Coronary artery (tissue), 2 donors: ENCODE measurements at regions not wholly inside any gene's neighbourhood (a gene's known extent, or its start where the extent isn't known, plus 50 kb on each side); places are given as distances from the start of the nearest gene placed in this dataset.

Experiments used
- DNase-seq: peaks from one replicate; pipeline ENCODE4 v3.0.0-alpha.2; 2017; ENCODE audit warnings: low spot score
- H3K27ac ChIP-seq, 2 donors: fragments of 200-600 bp; sonication (generic); one replicate each; pipeline ENCODE4 v1.5.1; 2016 to 2019
- H3K4me3 ChIP-seq: fragments of 200-600 bp; sonication (generic); 2 replicates; pipeline ENCODE4 v1.5.1; 2016; ENCODE audit warnings: mild to moderate bottlenecking, moderate library complexity
- TF ChIP-seq, protein P1 (sequence below): fragments of 200-600 bp; sonication (generic); IDR thresholded peaks from one replicate; pipeline ENCODE4 v1.5.1; 2019; ENCODE audit warnings: antibody characterized with exemption

DNA sequence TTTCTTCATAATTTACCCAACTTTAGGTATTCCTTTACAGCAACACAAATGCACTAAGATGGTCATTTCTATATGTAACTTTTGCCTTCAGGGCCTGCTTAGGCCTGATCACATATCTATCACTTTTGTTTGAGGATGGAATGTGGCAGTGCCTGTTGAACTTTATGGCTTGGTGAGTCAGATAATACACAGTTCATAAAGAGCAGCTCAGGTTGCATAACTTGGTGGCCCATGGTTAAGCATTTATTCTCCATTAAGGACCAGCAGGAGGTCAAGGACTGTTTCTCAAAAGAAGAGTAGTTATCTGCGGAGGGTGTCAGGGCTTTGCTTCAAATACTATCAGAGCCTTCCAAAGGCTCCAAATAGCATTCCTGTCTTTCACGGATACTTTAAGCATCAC lies 124.1 kb upstream of the PDHA2 start:
- DNase-seq = no peak
- Histone ChIP-seq H3K27ac (no peak overlapping the region), H3K4me3 (no peak overlapping the region)
- TF ChIP-seq, protein P1, sequence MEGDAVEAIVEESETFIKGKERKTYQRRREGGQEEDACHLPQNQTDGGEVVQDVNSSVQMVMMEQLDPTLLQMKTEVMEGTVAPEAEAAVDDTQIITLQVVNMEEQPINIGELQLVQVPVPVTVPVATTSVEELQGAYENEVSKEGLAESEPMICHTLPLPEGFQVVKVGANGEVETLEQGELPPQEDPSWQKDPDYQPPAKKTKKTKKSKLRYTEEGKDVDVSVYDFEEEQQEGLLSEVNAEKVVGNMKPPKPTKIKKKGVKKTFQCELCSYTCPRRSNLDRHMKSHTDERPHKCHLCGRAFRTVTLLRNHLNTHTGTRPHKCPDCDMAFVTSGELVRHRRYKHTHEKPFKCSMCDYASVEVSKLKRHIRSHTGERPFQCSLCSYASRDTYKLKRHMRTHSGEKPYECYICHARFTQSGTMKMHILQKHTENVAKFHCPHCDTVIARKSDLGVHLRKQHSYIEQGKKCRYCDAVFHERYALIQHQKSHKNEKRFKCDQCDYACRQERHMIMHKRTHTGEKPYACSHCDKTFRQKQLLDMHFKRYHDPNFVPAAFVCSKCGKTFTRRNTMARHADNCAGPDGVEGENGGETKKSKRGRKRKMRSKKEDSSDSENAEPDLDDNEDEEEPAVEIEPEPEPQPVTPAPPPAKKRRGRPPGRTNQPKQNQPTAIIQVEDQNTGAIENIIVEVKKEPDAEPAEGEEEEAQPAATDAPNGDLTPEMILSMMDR = no peak

DNA sequence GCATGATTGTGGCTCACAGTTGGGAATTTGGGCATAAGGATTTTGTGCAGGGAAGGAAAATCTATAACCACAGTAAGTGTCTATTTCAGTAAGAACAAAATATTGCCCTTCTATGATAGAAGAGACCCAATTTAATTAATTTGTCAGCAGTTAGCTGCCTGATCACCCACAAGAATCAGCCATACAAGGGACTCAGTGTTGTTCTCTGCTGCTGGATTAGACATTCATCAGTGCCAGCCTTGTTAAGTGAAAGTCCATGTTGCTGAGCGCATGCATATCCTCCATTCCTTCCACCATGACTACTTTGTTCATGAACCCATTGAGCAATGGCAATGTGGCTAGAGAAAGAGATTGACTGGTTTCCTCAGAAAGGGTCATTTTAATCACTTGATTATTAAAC lies 125.3 kb upstream of the PDHA2 start:
- no peak overlapping the region for H3K27ac ChIP-seq
- no peak for DNase-seq
- TF ChIP-seq, protein P1 = no peak
- H3K4me3 ChIP-seq = no peak overlapping the region

DNA sequence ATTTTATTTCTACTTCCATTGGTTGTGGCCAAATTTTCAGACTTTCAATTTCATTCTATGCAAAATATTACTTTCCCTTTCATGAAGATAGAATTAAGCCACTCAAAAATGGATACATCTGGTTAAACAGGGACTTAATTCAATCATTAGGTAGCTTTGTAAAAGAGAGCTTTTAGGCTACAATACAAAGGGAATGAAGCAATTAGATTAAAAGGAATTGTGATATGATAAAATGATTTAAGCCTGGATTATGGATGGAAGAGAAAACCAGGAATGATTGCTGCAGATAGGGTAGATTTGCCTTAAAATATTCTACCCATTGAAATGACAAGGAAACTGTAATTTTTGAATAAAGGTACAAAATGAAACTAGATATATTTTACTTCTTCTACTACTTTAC lies 134.6 kb upstream of the PDHA2 start:
- no peak for DNase-seq
- TF ChIP-seq, protein P1 = no peak
- Histone ChIP-seq H3K27ac (no peak overlapping the region), H3K4me3 (no peak overlapping the region)

DNA sequence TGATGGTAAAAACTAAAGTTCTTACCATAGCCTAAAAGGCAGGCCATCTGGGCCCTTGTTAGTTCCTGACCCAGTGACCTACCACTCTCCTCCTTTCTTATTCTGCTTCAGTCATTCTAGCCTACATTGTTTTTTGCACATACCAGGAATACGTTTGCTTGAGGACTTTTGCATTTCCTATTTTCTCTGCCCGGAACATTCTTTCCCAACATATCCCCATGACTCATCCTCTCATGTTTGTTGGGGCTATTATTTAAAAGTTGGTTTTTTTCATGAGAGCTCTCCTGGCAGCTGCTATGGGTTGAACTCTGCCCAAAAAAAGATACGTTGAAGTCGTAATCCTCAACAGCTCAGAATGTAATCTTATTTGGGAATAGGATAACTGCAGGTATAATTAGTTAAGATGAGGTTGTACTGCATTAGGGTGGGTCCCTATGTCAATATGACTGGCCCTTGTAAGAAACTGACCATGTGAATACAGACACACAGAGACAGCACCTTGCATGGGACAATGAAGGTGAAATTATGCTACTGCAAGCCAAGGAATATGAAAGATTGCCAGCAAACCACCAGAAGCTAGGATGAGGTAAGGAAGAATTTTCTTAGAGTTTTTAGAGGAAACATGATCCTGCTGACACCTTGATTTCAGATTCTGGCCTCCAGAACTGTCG lies 138.3 kb upstream of the PDHA2 start:
- Histone ChIP-seq H3K27ac (peak overlapping the region; percentile 30 to 53), H3K4me3 (no peak overlapping the region)
- TF ChIP-seq, protein P1 = no peak
- no peak for DNase-seq

DNA sequence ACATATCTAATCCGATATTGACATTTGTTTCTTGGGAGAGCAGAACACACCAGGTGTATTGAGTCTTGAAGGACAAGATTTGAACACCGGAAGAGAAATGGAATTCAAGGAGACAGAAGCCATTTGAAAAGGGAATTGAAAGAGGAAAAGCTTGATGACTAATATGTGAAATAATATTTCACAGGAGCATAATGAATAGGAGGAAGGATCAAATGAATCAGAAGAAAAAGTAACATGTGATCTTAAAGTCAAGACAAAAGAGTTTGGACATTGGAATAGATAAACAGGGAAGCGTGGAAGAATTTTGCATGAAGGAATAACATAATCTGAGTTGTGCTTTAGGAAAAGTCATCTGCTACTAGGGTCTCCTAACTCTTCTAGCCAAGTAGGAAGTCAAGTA lies 145.5 kb upstream of the PDHA2 start:
- TF ChIP-seq, protein P1 = no peak
- no peak overlapping the region for H3K27ac ChIP-seq

DNA sequence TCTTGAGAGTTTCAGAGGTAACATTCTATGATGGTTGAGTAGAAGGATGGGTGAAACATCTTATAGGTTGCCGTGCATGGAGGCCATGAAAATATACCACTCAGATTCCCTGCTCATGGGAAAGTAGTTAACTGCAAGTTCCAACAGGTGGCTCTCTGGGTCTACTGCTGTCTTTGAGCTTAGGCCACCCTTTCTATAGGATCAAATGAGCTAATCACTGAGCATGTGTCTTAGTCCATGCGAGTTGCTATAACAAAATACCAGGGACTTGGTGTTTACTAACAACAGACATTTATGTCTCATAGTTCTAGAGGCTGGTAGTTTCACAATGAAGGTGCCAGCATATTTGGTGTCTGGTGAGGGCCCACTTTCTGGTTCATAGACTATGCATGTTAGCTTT lies 144.8 kb upstream of the UNC5C start:
- TF ChIP-seq, protein P1 = no peak
- no peak for DNase-seq

More for the DNA sequence above, 145.5 kb upstream of the PDHA2 start:
- DNase-seq = no peak
- no peak overlapping the region for H3K4me3 ChIP-seq

DNA sequence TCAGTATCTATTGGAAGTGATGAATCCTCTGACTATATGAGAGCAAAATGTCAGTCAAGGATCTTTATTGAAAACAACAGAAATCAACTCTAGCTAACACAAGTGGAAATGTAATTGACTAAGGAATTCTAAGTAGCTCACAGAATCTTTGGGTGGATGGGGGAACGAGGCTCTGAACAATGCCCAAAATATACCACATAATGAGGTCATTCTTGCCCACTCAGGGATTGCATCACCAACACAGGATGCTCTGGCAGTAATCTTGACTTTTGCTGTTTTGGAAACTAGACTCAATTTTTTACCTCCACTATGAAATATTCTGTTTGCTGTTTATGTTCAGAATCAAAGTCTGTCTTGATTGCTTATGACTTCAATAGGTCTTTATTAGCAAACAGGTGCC lies 127.4 kb upstream of the UNC5C start:
- DNase-seq = no peak
- no peak overlapping the region for H3K4me3 ChIP-seq
- TF ChIP-seq, protein P1 = no peak
- H3K27ac ChIP-seq = no peak overlapping the region

More for the DNA sequence above, 144.8 kb upstream of the UNC5C start:
- H3K4me3 ChIP-seq = no peak overlapping the region
- no peak overlapping the region for H3K27ac ChIP-seq
